HepG2 (cell line): ENCODE measurements at regions not wholly inside any gene's neighbourhood (a gene's known extent, or its start where the extent isn't known, plus 50 kb on each side); places are given as distances from the start of the nearest gene placed in this dataset.

Experiments
- ATAC-seq: fragments of 200-7000 bp; cut with Tn5 transposase; 3 replicates; pipeline ENCODE4 v1.9.1; 2020; ENCODE audit warnings: mild to moderate bottlenecking, moderate library complexity
- BruUV-seq: library from RNA; stranded (reverse); fragments of 400-500 nt; replicated peaks from 2 replicates; lab custom pipeline; 2021; lab: Mats Ljungman, UMichigan
- CTCF ChIA-PET: fragments of 300-600 bp; formaldehyde crosslinking; extraction: SDS; loops from one replicate; lab custom pipeline; 2021; ENCODE audit warnings: low total read pairs, inconsistent platforms, low intra/inter-chr PET ratio; lab: Yijun Ruan, JAX
- POLR2A ChIA-PET: fragments of 350-600 bp; sonication (Branson Sonifier 250); formaldehyde crosslinking; loops from one replicate; lab custom pipeline; 2020; ENCODE audit warnings: antibody characterized with exemption, inconsistent platforms; lab: Yijun Ruan, JAX
- DNase-seq: peaks from one replicate; pipeline ENCODE4 v3.0.0-alpha.2; 2015; ENCODE audit warnings: low spot score
- FAIRE-seq: peaks from 3 replicates; lab custom pipeline; 2011; peaks lifted over from hg19 to GRCh38; lab: Jason Lieb, UNC
- H2AFZ ChIP-seq: one replicate; pipeline ENCODE4 v1.6.1; 2011; ENCODE audit warnings: low read length, inconsistent platforms
- H3K27ac ChIP-seq: fragments of 300-600 bp; 3 replicates; pipeline ENCODE4 v1.8.0; 2011; ENCODE audit warnings: mixed run types, mild to moderate bottlenecking, mixed read lengths, low read length, inconsistent platforms; ENCODE audit not compliant: insufficient read depth; ENCODE audit errors: extremely low read length
- H3K27me3 ChIP-seq, 2 experiments: fragments of 200-600 bp in 1 of 2; 2 replicates in 1 of 2; 3 replicates in 1 of 2; pipeline versions ENCODE4 v1.6.0 to v1.8.0; 2011; ENCODE audit warnings: low read length in 2 of 2, mild to moderate bottlenecking in 2 of 2, moderate library complexity in 2 of 2, inconsistent platforms in 1 of 2; ENCODE audit not compliant: insufficient read depth in 2 of 2, control insufficient read depth in 1 of 2
- H3K36me3 ChIP-seq, 2 experiments: fragments of 200-600 bp in 1 of 2; replicated peaks in 1 of 2; 2 replicates in 1 of 2; 3 replicates in 1 of 2; pipeline versions ENCODE4 v1.5.1 to v1.8.0; 2011; ENCODE audit warnings: low read length in 2 of 2, inconsistent platforms in 1 of 2; ENCODE audit not compliant: insufficient read depth in 2 of 2, control insufficient read depth in 1 of 2
- H3K4me1 ChIP-seq: 2 replicates; pipeline ENCODE4 v1.5.1; 2012; ENCODE audit warnings: low read length, inconsistent platforms; ENCODE audit not compliant: insufficient read depth
- H3K4me2 ChIP-seq: 2 replicates; pipeline ENCODE4 v1.6.0; 2011; ENCODE audit warnings: low read depth, low read length, inconsistent platforms
- H3K4me3 ChIP-seq, 3 experiments: fragments of 200-600 bp in 1 of 3; sonication (generic), shearing (Covaris generic) in 1 of 3; replicated peaks in 1 of 3; 2 replicates each; pipeline ENCODE4 v1.5.1; 2011 to 2016; ENCODE audit warnings: low read length in 3 of 3, inconsistent platforms in 2 of 3, low read depth in 2 of 3, mild to moderate bottlenecking in 2 of 3, control low read depth in 1 of 3, mixed read lengths in 1 of 3; ENCODE audit not compliant: insufficient read depth in 1 of 3
- H3K79me2 ChIP-seq: one replicate; pipeline ENCODE4 v1.6.1; 2011; ENCODE audit warnings: low read length, inconsistent platforms; ENCODE audit not compliant: insufficient read depth
- H3K9ac ChIP-seq: 2 replicates; pipeline ENCODE4 v1.6.0; 2011; ENCODE audit warnings: mild to moderate bottlenecking, low read depth, low read length, inconsistent platforms; ENCODE audit not compliant: insufficient read depth
- H3K9me3 ChIP-seq: 2 replicates; pipeline ENCODE4 v1.5.1; 2012; ENCODE audit warnings: mild to moderate bottlenecking, low read length
- H4K20me1 ChIP-seq: 2 replicates; pipeline ENCODE4 v1.6.0; 2011; ENCODE audit warnings: inconsistent platforms, mild to moderate bottlenecking, low read length, moderate library complexity; ENCODE audit not compliant: insufficient read depth
- DR1 ChIP-seq: sonication (generic); formaldehyde crosslinking; IDR thresholded peaks from 2 replicates; pipeline ENCODE4 v1.8.0; 2021; ENCODE audit warnings: mild to moderate bottlenecking, missing genetic modification reagents, inconsistent platforms
- GFI1 ChIP-seq: sonication (generic); formaldehyde crosslinking; IDR thresholded peaks from 2 replicates; pipeline ENCODE4 v1.5.0; 2020; ENCODE audit warnings: missing genetic modification reagents, mild to moderate bottlenecking, borderline replicate concordance
- HINFP ChIP-seq: sonication (generic); formaldehyde crosslinking; IDR thresholded peaks from 2 replicates; pipeline ENCODE4 v1.4.0; 2020; ENCODE audit warnings: low read depth, mild to moderate bottlenecking, missing genetic modification reagents
- SRSF4 ChIP-seq: fragments of 200-400 bp; formaldehyde crosslinking; IDR thresholded peaks from one replicate; pipeline ENCODE4 v1.6.1; 2018; ENCODE audit warnings: mild to moderate bottlenecking, low read depth, low read length, moderate library complexity; ENCODE audit not compliant: poor library complexity, severe bottlenecking
- U2AF2 ChIP-seq: fragments of 200-400 bp; formaldehyde crosslinking; IDR thresholded peaks from 2 replicates; pipeline ENCODE4 v1.6.1; 2017; ENCODE audit warnings: low read depth, mild to moderate bottlenecking, low read length
- ZBTB42 ChIP-seq: sonication (generic); formaldehyde crosslinking; IDR thresholded peaks from 2 replicates; pipeline ENCODE4 v1.5.0; 2020; ENCODE audit warnings: mild to moderate bottlenecking, missing genetic modification reagents
- ZFP37 ChIP-seq: sonication (generic); formaldehyde crosslinking; IDR thresholded peaks from 2 replicates; pipeline ENCODE4 v1.4.0; 2020; ENCODE audit warnings: missing genetic modification reagents, borderline replicate concordance
- ZNF3 ChIP-seq: IDR thresholded peaks from 2 replicates; pipeline ENCODE4 v1.7.0; 2017; ENCODE audit warnings: inconsistent platforms
- ZNF614 ChIP-seq: IDR thresholded peaks from 2 replicates; pipeline ENCODE4 v1.6.1; 2018; ENCODE audit warnings: missing biosample characterization, missing genetic modification reagents, inconsistent platforms, borderline replicate concordance
- ZNF841 ChIP-seq: sonication (generic); formaldehyde crosslinking; IDR thresholded peaks from 2 replicates; pipeline ENCODE4 v1.8.1; 2023; ENCODE audit warnings: missing genetic modification reagents, borderline replicate concordance
- WGBS: methylation state at CpG from one replicate; pipeline ENCODE4 v1.1.6; 2017; ENCODE audit warnings: low lambda C conversion rate; 5-methylcytosine and 5-hydroxymethylcytosine counted together
- in situ Hi-C: cut with HindIII; loops from 2 replicates; pipeline ENCODE4 v1.10.0; 2017; ENCODE audit warnings: low pct_unique_long_range_greater_than_20kb; ENCODE audit not compliant: extremely low pct_ligation_motif_present
- intact Hi-C: fragments of 100-400 bp; cut with micrococcal nuclease; formaldehyde crosslinking; loops from one replicate; pipeline ENCODE4 v1.10.0; 2022; ENCODE audit not compliant: unreplicated experiment
- TF ChIP-seq, protein P1 (sequence below): sonication (generic); formaldehyde crosslinking; IDR thresholded peaks from 2 replicates; pipeline ENCODE4 v1.8.1; 2022; ENCODE audit warnings: low read depth, mild to moderate bottlenecking, missing genetic modification reagents
- TF ChIP-seq, protein P2 (sequence below): conservative IDR thresholded peaks from 2 replicates; pipeline ENCODE4 v1.6.1; 2018; ENCODE audit warnings: missing genetic modification reagents
- TF ChIP-seq, protein P3 (sequence below): IDR thresholded peaks from 2 replicates; pipeline ENCODE4 v1.6.1; 2016; ENCODE audit warnings: mild to moderate bottlenecking, missing biosample characterization, missing genetic modification reagents
- TF ChIP-seq, protein P4 (sequence below): sonication (generic); formaldehyde crosslinking; IDR thresholded peaks from 2 replicates; pipeline ENCODE4 v1.4.0; 2020; ENCODE audit warnings: missing genetic modification reagents

DNA sequence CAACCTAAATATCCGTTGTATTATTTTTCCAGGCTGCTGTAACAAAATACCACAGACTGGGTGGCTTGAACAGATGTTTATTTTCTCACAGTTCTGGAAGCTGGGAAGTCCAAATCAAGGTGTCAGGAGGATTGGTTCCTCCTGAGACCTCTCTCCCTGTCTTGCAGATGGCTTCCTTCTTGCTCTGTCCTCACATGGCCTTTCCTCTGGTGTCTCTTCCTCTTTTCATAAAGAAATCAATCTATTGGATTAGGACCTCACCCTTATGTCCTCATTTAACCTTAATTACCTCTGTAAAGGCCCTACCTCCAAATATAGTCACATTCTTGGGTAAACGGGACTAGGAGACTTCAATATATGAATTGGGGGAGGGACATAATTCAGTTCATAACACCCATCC, 89.2 kb upstream of the PLCL2 start (continued):
- TF ChIP-seq, protein P1, sequence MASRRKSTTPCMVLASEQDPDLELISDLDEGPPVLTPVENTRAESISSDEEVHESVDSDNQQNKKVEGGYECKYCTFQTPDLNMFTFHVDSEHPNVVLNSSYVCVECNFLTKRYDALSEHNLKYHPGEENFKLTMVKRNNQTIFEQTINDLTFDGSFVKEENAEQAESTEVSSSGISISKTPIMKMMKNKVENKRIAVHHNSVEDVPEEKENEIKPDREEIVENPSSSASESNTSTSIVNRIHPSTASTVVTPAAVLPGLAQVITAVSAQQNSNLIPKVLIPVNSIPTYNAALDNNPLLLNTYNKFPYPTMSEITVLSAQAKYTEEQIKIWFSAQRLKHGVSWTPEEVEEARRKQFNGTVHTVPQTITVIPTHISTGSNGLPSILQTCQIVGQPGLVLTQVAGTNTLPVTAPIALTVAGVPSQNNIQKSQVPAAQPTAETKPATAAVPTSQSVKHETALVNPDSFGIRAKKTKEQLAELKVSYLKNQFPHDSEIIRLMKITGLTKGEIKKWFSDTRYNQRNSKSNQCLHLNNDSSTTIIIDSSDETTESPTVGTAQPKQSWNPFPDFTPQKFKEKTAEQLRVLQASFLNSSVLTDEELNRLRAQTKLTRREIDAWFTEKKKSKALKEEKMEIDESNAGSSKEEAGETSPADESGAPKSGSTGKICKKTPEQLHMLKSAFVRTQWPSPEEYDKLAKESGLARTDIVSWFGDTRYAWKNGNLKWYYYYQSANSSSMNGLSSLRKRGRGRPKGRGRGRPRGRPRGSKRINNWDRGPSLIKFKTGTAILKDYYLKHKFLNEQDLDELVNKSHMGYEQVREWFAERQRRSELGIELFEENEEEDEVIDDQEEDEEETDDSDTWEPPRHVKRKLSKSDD (CRISPR knock-in tag), result no peak
- TF ChIP-seq, protein P2, sequence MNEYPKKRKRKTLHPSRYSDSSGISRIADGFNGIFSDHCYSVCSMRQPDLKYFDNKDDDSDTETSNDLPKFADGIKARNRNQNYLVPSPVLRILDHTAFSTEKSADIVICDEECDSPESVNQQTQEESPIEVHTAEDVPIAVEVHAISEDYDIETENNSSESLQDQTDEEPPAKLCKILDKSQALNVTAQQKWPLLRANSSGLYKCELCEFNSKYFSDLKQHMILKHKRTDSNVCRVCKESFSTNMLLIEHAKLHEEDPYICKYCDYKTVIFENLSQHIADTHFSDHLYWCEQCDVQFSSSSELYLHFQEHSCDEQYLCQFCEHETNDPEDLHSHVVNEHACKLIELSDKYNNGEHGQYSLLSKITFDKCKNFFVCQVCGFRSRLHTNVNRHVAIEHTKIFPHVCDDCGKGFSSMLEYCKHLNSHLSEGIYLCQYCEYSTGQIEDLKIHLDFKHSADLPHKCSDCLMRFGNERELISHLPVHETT, result no peak
- TF ChIP-seq HINFP (CRISPR knock-in tag), result no peak

DNA sequence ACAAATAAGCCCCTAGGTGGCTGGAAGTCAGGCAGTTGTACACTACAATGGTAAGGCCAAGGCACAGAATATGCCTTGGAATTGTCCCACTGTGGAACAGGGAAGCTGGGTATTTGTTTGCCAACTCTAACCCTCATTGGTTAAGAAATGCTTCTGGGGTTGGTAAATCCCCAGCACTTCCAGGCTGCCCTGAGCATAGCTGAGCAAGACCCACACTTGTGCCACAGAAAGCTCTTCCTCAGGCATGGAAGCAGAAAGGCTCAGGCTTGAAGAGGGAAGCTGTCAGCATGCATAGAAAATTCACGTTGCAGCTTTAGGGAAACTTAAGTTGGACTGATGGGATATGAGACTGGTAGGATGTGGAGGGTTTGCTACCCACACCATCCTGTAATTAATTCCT, 86.9 kb upstream of the PLCL2 start:
- Histone ChIP-seq H3K4me1 (no peaks in the 10 kb centered on the region), H2AFZ (no peak overlapping the region), H3K27ac (no peak overlapping the region), H3K36me3 (no peaks in the 10 kb centered on the region), H4K20me1 (no peaks in the 10 kb centered on the region), H3K4me3 (no peak overlapping the region), H3K79me2 (no peaks in the 10 kb centered on the region), H3K9ac (no peak overlapping the region), H3K27me3 (no peaks in the 10 kb centered on the region), H3K4me2 (no peak overlapping the region), H3K9me3 (no peaks in the 10 kb centered on the region)
- CTCF ChIA-PET, result no interaction called here
- ATAC-seq (no peak), FAIRE-seq (no peak), DNase-seq (no peak)
- no TSS peak for BruUV-seq
- 0% methylated on average over 1 of the region's 1 CpG for WGBS
- POLR2A ChIA-PET, result no interaction called here
- in situ Hi-C loops, result no loop called here
- intact Hi-C loops, result no loop called here
- TF ChIP-seq ZBTB42 (CRISPR knock-in tag) (no peak), ZFP37 (CRISPR knock-in tag) (no peak), SRSF4 (no peak), U2AF2 (no peak), ZNF841 (no peak), ZNF614 (no peak), DR1 (CRISPR knock-in tag) (no peak), GFI1 (no peak), ZNF3 (no peak)
- TF ChIP-seq, protein P3, sequence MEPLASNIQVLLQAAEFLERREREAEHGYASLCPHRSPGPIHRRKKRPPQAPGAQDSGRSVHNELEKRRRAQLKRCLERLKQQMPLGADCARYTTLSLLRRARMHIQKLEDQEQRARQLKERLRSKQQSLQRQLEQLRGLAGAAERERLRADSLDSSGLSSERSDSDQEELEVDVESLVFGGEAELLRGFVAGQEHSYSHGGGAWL (CRISPR knock-in tag), result no peak
- TF ChIP-seq, protein P4, sequence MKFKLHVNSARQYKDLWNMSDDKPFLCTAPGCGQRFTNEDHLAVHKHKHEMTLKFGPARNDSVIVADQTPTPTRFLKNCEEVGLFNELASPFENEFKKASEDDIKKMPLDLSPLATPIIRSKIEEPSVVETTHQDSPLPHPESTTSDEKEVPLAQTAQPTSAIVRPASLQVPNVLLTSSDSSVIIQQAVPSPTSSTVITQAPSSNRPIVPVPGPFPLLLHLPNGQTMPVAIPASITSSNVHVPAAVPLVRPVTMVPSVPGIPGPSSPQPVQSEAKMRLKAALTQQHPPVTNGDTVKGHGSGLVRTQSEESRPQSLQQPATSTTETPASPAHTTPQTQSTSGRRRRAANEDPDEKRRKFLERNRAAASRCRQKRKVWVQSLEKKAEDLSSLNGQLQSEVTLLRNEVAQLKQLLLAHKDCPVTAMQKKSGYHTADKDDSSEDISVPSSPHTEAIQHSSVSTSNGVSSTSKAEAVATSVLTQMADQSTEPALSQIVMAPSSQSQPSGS (CRISPR knock-in tag), result no peak
- TF ChIP-seq, all 625 proteins: peak for 0
